Tibial nerve (tissue), 4 donors: ENCODE measurements at regions not wholly inside any gene's neighbourhood (a gene's known extent, or its start where the extent isn't known, plus 50 kb on each side); places are given as distances from the start of the nearest gene placed in this dataset.

Experiments
- EP300 ChIP-seq, 2 donors: sonication (generic); formaldehyde crosslinking; IDR thresholded peaks; one replicate each; pipeline ENCODE4 v1.6.1; 2017; ENCODE audit warnings: antibody characterized with exemption in 2 of 2, mild to moderate bottlenecking in 1 of 2
- POLR2A ChIP-seq, 2 donors: fragments of 450-650 bp; IDR thresholded peaks; one replicate each; pipeline ENCODE4 v1.6.1; 2017; ENCODE audit warnings: antibody characterized with exemption in 2 of 2, mild to moderate bottlenecking in 2 of 2, moderate library complexity in 2 of 2
- TF ChIP-seq, protein P1 (sequence below), 5 experiments: fragments of 200-600 bp in 3 of 5; fragments of 450-650 bp in 2 of 5; sonication (generic) in 3 of 5; IDR thresholded peaks; one replicate each; pipeline ENCODE4 v1.5.1; 2016 to 2019; ENCODE audit warnings: antibody characterized with exemption in 5 of 5, mild to moderate bottlenecking in 3 of 5, moderate library complexity in 2 of 5

GRCh38 chr14:26078561-26078960 lies 519.3 kb downstream of the NOVA1 start:
- TF ChIP-seq, protein P1, sequence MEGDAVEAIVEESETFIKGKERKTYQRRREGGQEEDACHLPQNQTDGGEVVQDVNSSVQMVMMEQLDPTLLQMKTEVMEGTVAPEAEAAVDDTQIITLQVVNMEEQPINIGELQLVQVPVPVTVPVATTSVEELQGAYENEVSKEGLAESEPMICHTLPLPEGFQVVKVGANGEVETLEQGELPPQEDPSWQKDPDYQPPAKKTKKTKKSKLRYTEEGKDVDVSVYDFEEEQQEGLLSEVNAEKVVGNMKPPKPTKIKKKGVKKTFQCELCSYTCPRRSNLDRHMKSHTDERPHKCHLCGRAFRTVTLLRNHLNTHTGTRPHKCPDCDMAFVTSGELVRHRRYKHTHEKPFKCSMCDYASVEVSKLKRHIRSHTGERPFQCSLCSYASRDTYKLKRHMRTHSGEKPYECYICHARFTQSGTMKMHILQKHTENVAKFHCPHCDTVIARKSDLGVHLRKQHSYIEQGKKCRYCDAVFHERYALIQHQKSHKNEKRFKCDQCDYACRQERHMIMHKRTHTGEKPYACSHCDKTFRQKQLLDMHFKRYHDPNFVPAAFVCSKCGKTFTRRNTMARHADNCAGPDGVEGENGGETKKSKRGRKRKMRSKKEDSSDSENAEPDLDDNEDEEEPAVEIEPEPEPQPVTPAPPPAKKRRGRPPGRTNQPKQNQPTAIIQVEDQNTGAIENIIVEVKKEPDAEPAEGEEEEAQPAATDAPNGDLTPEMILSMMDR (IDR thresholded peaks at IDR 0.05): no peak
- TF ChIP-seq POLR2A (IDR thresholded peaks at IDR 0.05) (no peak), EP300 (IDR thresholded peaks at IDR 0.05) (no peak)
